Mesenteric fat pad (tissue), 1 donor: ENCODE measurements at regions not wholly inside any gene's neighbourhood (a gene's known extent, or its start where the extent isn't known, plus 50 kb on each side); places are given as distances from the start of the nearest gene placed in this dataset.

Source experiments
- DNase-seq: peaks from one replicate; pipeline ENCODE4 v3.0.0-alpha.2; 2020; ENCODE audit warnings: low spot score
- donor health status: DM: yes; HTN: yes; CAD: no.

DNA sequence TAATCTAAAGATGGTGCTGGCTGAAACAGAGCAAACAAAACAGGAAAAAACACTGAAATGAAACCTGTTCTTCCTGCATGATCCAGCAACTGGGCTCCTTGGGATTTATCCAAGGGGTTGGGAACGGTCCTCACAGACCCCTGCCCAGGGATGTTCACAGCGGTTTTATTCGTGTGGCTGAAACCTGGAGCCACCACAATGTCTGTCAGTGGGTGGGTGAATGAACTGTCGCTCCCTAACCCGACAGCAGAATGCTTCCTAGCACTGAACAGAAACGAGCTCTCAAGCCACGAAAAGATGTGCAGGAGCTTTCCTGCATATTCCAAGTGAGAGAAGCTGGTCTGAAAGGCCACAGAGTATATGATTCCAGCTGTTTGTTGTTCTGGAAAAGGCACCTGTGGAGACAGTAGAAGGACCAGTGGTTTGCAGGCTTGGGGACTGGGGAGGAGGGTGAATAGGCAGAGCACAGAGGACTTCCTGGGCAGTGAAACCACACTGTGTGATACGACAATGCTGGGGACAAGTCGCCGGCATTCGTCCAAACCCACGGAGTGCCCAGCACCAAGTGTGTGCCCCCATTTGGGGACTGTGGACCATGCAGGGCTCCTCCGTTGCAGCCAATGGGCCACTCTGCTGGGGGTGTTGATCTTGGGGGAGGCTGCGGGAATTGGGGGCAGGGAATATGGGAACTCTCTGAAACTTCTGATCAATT lies 73.9 kb downstream of the TEX29 start:
- peak; percentile 53 for DNase-seq

DNA sequence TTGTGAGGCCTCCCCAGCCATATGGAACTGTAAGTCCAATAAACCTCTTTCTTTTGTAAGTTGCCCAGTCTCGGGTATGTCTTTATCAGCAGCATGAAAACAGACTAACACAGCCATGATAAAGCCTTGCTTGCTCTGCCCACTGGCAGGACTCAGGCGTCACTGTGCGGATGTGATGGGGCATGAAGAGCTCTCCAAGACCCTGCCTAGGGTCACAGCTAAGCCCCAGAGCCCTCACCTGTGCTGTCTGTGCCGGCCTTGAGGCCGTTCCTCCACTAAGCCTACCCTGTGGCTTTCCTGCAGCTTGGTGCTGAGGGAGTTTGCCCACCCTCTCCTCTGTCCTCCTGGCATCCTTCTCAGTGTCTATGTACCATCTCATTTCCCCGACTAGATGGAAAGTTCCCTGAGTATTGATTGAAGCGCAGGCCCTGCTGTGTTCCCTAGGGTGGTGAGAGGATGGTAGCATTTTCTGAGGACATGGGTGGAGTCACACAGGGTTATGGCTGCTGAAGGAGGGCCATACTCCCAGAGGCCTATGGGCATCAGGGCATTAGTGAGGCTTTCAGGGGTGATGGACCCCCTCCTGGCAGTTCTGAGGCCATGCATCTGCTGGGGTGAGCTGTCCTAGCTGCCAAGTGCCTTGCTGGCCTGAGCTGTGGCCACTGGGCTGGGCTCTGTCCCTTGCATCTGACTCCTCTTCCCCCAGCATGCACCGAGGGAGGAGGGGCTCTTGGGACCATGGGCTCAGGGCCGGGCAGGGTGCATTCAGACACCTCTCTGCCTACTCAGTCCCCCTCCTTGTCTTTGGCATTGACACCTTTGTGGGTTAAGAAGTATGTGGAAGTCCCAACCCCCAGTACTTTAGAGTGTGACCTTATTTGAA lies 75.3 kb downstream of the TEX29 start:
- DNase-seq, result peak; percentile 83

DNA sequence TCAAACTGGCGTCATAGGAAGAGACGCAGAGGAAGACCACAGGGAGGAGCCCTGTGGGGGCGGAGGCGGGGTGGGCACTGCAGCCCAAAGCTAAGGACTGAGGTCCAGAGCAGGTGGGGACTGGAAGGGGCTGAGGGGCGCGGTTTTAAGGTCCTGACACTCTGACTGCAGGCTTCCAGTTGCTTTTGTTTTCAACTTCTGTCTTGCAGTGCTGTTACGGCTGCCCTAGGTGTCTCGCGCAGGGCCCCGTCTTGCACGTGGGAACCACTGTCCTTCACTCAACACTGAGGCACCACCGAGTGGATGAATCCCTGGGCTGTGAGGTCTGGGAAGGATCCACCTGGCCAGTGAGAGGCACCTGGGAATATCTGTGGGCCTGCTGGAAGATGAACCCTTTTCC lies 76.0 kb downstream of the TEX29 start:
- peak; percentile 59 for DNase-seq

DNA sequence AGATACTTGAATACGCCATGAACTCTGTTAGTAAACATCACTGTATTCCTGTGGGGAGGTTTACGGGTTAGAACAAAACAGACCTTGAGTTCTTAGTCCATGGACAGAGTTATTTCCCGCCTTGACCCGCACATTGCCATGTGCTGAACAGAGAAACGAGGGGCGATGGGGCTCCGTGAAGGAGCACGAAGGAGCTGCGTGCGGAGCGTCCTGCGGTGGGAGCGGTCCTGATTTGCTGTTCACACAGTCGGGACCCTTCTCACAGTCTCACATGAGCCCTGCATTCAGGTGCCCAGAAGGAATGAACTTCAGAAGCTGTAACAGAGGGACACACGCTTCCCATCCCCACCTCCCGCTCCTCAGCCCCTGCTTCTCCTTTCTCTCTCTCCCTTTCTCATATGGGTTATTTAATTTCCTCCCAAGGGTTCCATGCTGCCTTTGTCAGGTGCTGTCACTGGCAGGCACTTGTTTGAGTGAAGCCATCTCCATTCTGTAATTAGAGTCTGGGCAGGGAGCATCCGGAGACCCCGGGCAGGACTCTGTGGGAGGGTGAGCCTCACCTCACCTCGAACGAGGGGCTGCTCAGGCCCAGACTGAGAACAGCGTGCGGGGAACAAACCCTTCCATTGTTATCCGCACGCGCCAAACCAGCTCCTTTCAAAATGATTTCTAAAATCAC lies 76.9 kb downstream of the TEX29 start:
- DNase-seq, result peak; percentile 82

DNA sequence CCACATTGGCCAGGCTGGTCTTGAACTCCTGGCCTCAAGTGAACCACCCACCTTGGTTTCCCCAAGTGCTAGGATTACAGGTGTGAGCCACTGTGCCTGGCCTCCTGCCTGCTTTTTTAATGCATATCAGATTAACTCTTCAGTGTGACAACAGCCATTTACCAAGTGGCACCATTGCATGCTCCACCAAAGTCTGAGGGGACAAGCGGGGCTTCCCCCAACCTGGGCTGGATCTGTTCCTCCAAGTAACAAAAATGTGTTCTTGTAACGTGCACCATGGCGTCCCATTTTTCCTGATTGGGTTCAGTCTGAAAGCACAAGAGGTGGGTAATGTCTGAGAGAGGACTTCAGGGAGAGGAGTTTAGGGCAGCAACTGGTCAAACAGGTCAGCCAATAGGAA lies 77.8 kb downstream of the TEX29 start:
- peak; percentile 73 for DNase-seq

DNA sequence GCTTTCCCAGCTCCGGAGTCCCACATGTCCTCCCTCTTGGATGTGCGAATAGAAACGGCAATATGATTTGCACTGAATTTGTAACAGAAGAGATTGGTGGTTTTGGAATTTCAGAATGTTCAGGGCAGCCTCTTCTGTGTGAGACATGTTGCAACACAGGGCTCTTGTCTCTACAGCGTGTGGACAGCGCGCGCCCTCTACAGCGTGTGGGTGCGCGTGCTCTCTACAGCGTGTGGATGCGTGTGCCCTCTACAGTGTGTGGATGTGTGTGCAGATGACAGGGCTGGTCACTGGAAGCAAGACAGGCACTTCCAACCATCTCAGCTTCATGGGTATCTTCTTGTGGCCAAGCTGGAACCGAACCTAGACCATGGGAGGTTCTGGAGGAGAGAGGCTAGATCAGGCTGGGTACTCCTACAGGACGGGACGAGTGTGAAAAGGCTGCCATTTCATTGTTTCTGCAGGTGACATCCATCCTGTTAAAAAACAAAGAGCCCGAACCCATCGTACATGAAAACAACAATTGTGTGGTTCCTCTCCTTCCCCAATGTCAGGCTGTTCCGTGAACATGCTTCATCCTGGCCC lies 78.4 kb downstream of the TEX29 start:
- DNase-seq, result peak; percentile 53

DNA sequence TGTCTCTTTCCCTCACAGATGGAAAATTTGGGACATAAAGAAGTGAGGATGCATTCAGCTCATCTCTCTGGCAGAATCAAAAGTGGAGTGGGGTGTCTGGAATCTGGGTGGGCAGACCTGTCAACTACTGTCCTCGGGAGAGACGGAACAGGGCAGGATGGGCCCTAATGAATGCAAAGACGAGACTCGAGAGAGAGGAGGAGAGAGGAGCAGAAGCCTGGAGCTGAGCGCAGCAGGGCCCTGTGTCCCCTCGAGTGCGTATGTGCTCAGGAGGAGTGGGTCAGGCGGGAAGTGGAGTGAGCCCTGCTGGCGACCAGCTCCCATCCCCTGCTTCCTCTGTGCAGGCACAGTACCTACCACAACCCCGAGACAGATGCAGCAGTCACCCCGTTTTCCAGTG lies 78.9 kb downstream of the TEX29 start:
- DNase-seq, result peak; percentile 53

DNA sequence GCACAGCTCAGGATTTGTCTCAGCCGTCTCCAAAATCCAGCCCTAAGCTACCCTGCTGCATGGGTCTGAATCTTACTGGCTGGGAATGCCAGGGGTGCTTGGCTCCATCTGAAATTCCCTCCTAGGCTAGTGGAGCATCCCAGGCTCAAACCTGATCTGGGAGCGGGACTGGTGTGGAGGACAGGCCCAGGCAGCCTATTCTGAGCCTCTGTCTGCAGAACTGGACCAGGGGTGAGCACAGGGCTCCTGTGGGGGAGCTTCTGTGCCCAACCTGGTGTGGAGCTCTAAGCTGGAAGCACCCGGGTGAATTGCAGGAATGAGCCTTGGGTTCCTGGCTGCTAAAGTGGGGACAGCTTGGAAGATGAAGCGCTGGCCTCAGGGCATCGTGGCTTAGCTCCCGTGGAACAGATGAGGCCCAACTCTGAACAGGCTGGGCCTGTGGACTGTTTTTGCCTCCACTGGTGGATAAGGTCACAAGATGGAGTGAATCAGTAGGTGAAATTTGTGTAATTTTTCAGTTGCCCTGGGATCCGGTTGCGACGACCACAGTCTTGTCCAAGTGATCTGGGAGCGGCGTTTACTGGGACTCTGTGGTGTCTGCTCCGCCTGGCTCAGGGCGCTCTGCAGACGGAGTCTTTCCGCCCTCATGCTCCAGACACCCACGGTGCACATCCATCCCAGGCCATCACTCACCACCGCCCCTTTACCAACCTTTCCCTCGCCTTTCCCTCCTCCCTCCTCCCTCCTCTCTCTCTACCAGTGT lies 79.5 kb downstream of the TEX29 start:
- DNase-seq, result peak; percentile 51

DNA sequence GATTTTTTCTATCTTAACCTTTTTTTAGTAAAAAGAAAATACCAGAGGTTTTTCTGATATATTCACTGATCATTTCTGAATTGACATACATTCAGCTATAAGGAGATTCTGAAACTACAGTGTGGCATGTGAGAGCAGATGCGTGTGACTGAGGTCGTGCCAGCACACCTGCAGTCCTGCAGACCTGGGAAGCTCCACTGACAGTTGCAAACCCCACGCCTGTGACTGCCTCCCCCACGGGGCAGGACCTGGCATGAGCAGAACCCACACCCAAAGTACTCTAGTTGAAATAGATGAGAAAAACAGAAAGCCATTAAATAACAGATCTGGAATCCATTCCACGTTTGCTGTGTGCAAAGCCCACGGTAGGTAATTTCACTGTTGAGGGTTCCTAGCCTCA lies 80.7 kb downstream of the TEX29 start:
- peak; percentile 39 for DNase-seq

DNA sequence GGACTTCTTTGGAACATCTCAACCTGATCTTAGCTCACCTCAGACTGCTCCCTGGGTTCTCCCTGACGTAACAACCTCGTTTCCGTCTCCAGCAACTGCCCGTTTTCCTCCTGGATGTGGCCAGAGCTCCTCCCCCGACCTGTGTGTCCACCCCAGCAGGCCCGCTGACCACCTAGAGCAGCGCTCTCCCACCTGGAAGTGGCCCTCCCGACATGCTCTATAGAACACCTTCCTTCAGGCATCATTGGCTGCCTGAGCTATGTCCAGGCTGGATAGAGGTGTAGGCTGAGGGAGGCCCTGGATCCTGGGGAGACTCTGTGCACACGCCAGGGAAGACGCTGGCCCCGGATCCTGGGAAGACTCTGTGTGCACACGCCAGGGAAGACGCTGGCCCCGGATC lies 81.3 kb downstream of the TEX29 start:
- DNase-seq, result peak; percentile 26

DNA sequence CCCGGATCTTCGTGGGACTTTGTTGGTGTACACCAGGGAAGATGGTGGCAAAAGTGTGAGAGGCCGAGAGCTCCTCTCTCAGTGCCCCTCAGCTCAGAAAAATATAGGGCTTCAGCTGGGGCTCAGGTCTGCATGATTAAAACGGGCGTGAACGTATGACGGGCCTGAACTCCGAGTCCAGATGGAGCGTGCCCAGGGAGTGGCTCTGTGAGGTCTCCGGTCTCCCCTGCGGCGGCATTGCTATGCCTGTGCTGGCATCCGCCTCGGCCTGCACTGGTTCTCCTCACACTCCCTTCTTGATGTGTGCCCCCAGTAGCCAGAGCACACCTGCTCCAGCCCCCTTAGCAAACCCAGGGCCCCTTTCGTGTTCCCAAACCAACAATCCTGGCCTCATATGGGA lies 82.0 kb downstream of the TEX29 start:
- peak; percentile 60 for DNase-seq

DNA sequence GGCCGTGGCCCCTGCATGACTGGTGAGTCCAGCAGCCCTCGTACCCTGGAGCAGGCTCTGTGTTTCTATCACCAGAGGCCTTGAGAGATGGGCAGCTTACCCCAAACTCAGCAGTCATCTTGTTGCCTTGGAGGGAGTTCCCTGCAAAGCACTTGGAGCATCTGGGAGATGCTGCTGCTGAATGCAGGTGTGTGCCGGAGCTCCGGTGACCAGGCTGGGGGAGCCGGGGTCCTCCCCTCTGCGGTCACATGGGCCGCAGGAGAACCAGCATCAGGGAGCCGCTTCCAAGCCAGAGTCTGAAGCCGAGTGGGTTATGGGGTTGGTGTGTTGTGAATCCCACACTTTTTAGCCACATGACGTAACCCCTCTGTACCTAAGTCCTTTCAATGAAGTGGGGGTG lies 82.8 kb downstream of the TEX29 start:
- peak; percentile 75 for DNase-seq

DNA sequence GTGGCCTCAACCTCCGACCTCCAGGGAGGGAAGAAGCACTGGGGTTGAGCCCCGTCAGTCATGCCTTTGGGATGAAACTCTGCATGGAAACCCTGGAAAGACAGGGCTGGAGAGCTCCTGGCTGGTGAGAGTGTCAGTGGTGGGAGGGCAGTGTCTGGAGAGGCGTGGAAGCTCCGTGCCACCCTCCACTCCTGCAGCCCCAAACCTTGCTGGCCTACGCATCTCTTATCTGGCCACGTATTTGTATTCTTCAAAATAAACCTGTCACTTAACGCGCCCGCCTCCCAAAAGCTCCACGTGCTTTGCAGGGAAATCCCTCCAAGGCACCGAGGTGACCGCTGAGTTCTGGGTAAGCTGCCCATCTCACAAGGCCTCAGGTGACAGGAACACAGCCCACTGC lies 84.3 kb downstream of the TEX29 start:
- DNase-seq, result no peak

DNA sequence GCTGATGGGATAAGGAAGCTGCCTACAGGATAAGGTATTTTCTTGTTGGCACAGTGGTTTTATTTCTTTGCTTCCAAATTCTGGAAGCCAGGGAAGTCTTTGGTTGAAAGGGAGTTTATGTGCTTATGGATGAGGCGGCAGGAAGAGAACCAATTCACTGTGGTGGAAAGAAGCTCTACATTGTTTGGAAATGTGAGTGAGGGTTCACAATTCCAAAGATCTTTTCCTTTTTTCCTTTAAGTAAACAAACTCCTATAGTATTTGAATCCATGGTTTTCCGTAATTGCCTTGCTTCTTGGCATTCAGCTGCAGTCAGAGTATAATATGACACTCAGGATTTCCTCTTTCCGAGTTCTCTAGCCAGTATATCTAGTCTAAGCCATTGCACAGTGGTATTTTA lies 86.2 kb downstream of the TEX29 start:
- DNase-seq, result no peak

DNA sequence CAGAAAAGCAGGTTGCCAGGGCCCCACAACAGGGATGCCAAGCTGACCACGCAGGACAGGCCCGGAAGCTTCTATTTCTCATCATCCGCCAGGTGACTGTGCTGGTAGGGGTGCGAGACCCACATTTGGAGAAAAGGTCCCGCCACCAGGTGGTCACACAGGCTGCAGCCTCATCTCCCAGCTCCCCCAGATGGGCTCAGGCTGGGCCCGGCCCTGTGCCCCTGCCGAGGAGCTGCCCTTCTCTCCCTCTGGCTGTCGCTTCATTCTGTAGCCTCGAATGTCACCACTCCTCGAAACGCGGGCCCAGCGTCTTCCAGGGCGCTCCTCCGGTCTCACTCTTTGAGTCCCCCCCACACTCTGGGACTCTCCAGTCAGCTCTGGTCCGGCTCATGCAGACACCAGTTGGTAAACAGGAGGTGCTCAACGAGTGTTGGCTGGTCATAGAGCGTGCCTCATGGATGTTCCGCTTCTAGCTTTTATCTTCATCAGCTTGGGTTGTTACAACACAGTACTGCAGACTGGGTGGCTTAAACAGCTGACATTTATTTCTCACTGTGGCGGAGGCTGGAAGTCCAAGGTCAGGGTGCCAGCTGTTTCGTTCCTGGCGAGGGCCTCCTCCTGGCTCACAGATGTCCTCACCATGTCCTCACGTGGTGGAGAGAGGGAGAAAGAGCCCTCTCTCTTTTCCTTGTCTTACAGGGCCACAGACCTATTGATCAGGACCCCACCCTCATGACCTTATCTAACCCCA lies 87.1 kb downstream of the TEX29 start:
- DNase-seq, result peak; percentile 60

DNA sequence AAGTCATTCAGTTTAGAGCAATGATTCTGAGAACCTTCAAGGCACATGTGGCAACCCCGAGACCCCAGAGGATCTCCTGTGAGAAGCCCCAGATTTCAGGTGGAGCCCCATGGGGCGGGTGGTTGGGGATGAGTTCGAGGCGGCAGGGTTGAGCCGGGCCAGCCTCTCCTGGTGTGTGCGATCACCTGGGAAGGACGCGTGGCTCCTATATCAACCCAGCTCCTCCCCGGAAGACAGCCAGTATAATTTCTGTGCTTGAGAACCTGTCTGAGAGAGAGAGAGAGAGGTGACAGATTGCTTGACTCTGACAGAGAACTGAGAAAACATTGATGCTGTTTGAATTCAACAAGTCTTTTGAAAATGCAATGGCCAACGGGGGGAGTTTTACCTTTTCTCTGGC lies 89.0 kb downstream of the TEX29 start:
- peak; percentile 45 for DNase-seq

DNA sequence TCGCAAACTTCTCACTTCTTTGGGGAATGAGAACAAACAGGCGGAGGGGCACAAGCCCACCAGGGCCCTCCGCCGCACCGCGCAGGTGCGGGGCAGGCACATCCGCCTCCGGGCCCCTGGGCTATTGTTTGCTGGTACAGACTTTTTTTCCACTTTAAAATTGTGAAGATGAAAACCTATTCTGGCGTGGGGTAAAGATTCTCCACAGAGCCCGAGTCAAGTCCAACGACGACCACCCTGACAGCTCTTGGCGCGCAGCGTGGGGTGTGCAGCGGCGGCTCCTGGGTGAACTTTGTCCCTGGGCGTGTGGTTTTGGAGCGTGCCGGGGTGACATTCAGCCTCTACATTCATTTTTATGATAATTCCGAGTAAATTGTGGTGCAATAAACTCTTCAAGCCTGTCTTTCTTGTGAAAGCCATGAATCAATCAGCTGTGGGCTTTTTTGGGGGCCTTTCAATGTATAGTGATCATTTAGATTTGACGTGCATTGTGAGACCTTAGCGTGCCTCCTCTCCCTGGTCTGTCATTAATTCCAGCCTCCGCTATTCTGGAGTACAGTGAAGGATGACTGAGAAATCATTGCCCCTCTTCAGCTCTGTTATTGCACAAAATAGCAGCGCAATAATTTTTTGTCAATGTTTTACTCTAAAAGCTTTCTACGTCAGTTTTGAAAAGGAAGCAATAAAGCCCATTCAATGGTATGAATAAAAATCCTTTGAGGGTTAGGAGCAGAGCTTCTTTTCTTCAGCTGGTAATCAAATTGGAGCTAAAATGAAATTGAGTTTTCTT lies 90.0 kb downstream of the TEX29 start:
- peak; percentile 86 for DNase-seq

DNA sequence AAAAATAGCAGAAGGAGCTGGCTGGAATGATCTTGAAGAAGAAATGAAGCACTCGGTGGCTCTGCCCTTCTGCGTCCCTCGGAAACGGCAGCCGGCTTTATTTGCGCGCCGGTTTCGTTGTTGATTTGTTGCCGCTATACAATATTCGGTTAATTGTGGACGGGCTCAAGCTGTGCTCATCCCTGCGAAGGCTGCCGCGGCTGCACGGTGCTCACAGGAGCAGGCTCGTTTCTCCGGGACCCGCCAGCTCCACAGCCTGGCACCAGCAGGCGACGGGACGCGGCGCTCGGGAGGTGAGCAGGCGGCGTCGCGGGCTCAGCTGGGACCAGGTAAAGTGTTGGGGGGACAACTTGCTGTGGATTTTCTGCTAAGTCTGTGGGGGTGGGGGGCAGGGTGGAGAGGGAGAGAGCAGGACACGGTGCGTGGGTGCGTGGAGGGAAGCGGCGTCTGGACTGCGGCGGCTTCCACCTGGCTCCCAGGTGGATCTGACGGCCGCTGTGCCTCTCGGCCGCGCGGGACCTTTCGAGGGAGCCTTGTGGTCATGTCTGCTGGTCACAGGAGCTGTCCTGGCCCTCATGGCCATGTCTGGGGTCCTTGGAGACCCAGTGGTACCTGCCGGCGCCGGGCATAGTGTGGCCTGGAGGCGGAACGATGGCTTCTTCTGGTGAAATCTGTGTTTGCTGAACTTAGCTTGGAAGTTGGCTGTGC lies 90.9 kb downstream of the TEX29 start:
- DNase-seq, result no peak
